ENCODE measurements at regions not wholly inside any gene's neighbourhood (a gene's known extent, or its start where the extent isn't known, plus 50 kb on each side); places are given as distances from the start of the nearest gene placed in this dataset.

DNA sequence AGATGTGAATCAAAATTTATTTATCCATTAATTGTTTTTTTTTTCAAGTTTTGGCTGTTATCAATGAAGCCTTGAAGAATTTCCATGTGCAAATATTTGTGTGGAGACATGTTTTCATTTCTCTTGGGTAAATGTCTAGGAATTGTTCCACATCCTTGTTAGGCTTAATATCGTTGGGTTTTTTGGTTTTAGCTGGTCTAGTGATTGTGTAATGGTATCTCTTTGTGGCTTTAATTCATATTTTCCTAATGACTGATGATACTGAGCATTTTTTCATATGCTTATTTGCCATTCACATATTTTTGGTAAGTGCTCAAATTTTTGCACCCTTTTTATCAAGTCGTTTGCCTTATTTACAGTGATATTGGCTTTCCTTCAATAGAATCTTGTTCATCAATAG lies 250.3 kb upstream of the EPHA4 start:
- TF ChIP-seq CEBPB (IDR thresholded peaks at IDR 0.05; ENCODE audit: low read depth, low read length) (0 out of 2 replicates have a peak, but pooled peaks have one; percentile 24), NFE2L2 (IDR thresholded peaks at IDR 0.05; ENCODE audit: low read depth, low read length) (no peak), MAZ (IDR thresholded peaks at IDR 0.05; ENCODE audit: borderline replicate concordance, low read depth, low read length) (no peak), USF2 (IDR thresholded peaks at IDR 0.05; ENCODE audit: low read depth, low read length) (no peak)
- TF ChIP-seq, protein P1, sequence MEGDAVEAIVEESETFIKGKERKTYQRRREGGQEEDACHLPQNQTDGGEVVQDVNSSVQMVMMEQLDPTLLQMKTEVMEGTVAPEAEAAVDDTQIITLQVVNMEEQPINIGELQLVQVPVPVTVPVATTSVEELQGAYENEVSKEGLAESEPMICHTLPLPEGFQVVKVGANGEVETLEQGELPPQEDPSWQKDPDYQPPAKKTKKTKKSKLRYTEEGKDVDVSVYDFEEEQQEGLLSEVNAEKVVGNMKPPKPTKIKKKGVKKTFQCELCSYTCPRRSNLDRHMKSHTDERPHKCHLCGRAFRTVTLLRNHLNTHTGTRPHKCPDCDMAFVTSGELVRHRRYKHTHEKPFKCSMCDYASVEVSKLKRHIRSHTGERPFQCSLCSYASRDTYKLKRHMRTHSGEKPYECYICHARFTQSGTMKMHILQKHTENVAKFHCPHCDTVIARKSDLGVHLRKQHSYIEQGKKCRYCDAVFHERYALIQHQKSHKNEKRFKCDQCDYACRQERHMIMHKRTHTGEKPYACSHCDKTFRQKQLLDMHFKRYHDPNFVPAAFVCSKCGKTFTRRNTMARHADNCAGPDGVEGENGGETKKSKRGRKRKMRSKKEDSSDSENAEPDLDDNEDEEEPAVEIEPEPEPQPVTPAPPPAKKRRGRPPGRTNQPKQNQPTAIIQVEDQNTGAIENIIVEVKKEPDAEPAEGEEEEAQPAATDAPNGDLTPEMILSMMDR (conservative IDR thresholded peaks at IDR 0.05; ENCODE audit: low read depth, low read length): no peak
- H2BK5ac ChIP-seq (ENCODE audit: low read depth, low read length, poor library complexity, severe bottlenecking): no peak overlapping the region
- no peaks in the 10 kb centered on the region for H3K27me3 ChIP-seq (ENCODE audit: control insufficient read depth, insufficient read depth, low read length)
- no peak overlapping the region for H4K5ac ChIP-seq (ENCODE audit: low read depth, low read length)
- H3K36me3 ChIP-seq (ENCODE audit: control insufficient read depth, insufficient read depth, low read length): no peaks in the 10 kb centered on the region
- no peak overlapping the region for H3K4ac ChIP-seq (ENCODE audit: low read depth, low read length)
- H2AK9ac ChIP-seq (replicated peaks; ENCODE audit: low read depth, low read length, poor library complexity): no peak overlapping the region
- no peak overlapping the region for H2AFZ ChIP-seq (replicated peaks; ENCODE audit: low read length, poor library complexity)
- no peak overlapping the region for H3K23ac ChIP-seq (ENCODE audit: low read depth, low read length)
- intact Hi-C loops (cut with micrococcal nuclease): no loop called here
- H3K4me1 ChIP-seq (ENCODE audit: control insufficient read depth, insufficient read depth, low read length): no peaks in the 10 kb centered on the region
- no peak overlapping the region for H4K8ac ChIP-seq (ENCODE audit: low read depth in 2 of 2, low read length in 2 of 2)
- H3K9ac ChIP-seq (ENCODE audit: low read depth, low read length): no peak overlapping the region
- no peak for ATAC-seq (ENCODE audit: low read depth)
- no peaks in the 10 kb centered on the region for H3K79me1 ChIP-seq (ENCODE audit: low read depth in 1 of 2, low read length in 2 of 2)
- H3K18ac ChIP-seq (ENCODE audit: low read depth, low read length): no peak overlapping the region
- no peak for DNase-seq
- no peaks in the 10 kb centered on the region for H4K20me1 ChIP-seq (ENCODE audit: insufficient read depth, low read length)
- H3K4me2 ChIP-seq (ENCODE audit: low read depth, low read length): no peak overlapping the region
- H3K9me3 ChIP-seq (ENCODE audit: control insufficient read depth, insufficient read depth, low read length): no peaks in the 10 kb centered on the region
- H3K27ac ChIP-seq (ENCODE audit: insufficient read depth, low read length): no peak overlapping the region
- H2BK15ac ChIP-seq (ENCODE audit: low read depth, low read length): no peak overlapping the region
- no peak overlapping the region for H3K14ac ChIP-seq (replicated peaks; ENCODE audit: low read depth, low read length)
- no peak overlapping the region for H4K91ac ChIP-seq (ENCODE audit: insufficient read depth, low read depth, low read length)
- no peak overlapping the region for H2BK120ac ChIP-seq (ENCODE audit: low read depth, low read length)
- no CpG with 5 or more reads among the region's 2 CpGs for WGBS, 2 experiments (ENCODE audit: extremely low coverage in 2 of 2, insufficient read length in 1 of 2)
- ChIA-PET CTCF (no interaction called here), POLR2A (ENCODE audit: unreplicated experiment) (no interaction called here)
- BruUV-seq (replicated peaks): no TSS peak
- no peak overlapping the region for H3K56ac ChIP-seq (ENCODE audit: extremely low read depth, insufficient read depth, low read length)
- dilution Hi-C loops (cut with HindIII; ENCODE audit: low sequenced_read_pairs, unreplicated experiment): no loop called here
- in situ Hi-C loops (cut with MboI; ENCODE audit: low sequenced_read_pairs): no loop called here
- H2AK5ac ChIP-seq (ENCODE audit: low read depth, low read length): no peak overlapping the region
- H3K4me3 ChIP-seq (ENCODE audit: insufficient read depth, low read depth, low read length): no peak overlapping the region
- H2BK20ac ChIP-seq (ENCODE audit: low read depth, low read length): no peak overlapping the region
- no peaks in the 10 kb centered on the region for H3K9me1 ChIP-seq (ENCODE audit: insufficient read depth, low read length)
